GM12892 (cell line): ENCODE measurements at regions not wholly inside any gene's neighbourhood (a gene's known extent, or its start where the extent isn't known, plus 50 kb on each side); places are given as distances from the start of the nearest gene placed in this dataset.
"Not testable (repeated sequence)": the region's sequence is repeated elsewhere in the genome, so short reads cannot be mapped to it uniquely, and the experiment has no call there.

Experiments used
- DNase-seq: peaks from one replicate; pipeline ENCODE4 v3.0.0; 2011; ENCODE audit not compliant: insufficient read length
- FAIRE-seq: peaks from 2 replicates; lab custom pipeline; 2011; peaks lifted over from hg19 to GRCh38; lab: Jason Lieb, UNC
- POLR2A ChIP-seq: IDR thresholded peaks from 2 replicates; pipeline ENCODE4 v1.6.1; 2011; ENCODE audit warnings: low read depth, low read length, control low read depth
- POLR2AphosphoS5 ChIP-seq: IDR thresholded peaks from 2 replicates; pipeline ENCODE4 v1.6.1; 2011; ENCODE audit warnings: low read depth, low read length, control low read depth
- TAF1 ChIP-seq: IDR thresholded peaks from 2 replicates; pipeline ENCODE4 v1.6.1; 2011; ENCODE audit warnings: low read depth, mild to moderate bottlenecking, control low read depth, low read length, borderline replicate concordance

- FAIRE-seq, result peak; percentile 46
- TF ChIP-seq TAF1 (no peak), POLR2AphosphoS5 (no peak), POLR2A (no peak)
- DNase-seq, result no peak
Observed at GRCh38 chr10:90988802-90989201, 67.9 kb upstream of the ANKRD1 start.

- FAIRE-seq, result peak; percentile 42
- DNase-seq, result no peak
- TF ChIP-seq POLR2AphosphoS5 (no peak), POLR2A (no peak), TAF1 (no peak)
Observed at GRCh38 chr10:90989378-90989777, 68.5 kb upstream of the ANKRD1 start.

GRCh38 chr10:90992462-90992861 lies 71.6 kb upstream of the ANKRD1 start:
- TF ChIP-seq TAF1, result no peak
- TF ChIP-seq POLR2A, result no peak
- no peak for TF ChIP-seq POLR2AphosphoS5
- DNase-seq (no peak), FAIRE-seq (no peak)

DNA sequence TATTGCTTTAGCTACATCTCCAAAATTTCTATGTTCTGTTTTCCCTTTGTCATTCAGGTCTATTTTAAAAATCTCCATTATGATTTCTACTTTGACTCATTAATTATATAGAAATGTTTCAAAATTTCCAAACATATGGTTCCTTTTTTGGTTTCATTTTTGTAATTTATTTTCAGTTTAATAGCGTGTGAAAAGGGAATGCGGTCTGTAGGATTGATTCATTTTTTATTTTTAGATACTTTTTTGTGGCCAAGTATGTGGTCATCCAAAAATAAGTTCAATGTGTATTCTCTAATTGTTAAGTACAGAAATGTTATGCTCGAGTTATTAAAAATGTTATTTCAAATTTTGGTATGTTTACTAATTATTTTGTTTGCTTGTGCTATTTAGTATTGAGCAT lies 72.5 kb upstream of the ANKRD1 start:
- DNase-seq (no peak), FAIRE-seq (no peak)
- TF ChIP-seq POLR2A (no peak), TAF1 (no peak)

GRCh38 chr10:90997670-90998069 lies 76.8 kb upstream of the ANKRD1 start:
- DNase-seq (no peak), FAIRE-seq (peak; percentile 79)
- TF ChIP-seq TAF1 (no peak), POLR2AphosphoS5 (no peak), POLR2A (no peak)

DNA sequence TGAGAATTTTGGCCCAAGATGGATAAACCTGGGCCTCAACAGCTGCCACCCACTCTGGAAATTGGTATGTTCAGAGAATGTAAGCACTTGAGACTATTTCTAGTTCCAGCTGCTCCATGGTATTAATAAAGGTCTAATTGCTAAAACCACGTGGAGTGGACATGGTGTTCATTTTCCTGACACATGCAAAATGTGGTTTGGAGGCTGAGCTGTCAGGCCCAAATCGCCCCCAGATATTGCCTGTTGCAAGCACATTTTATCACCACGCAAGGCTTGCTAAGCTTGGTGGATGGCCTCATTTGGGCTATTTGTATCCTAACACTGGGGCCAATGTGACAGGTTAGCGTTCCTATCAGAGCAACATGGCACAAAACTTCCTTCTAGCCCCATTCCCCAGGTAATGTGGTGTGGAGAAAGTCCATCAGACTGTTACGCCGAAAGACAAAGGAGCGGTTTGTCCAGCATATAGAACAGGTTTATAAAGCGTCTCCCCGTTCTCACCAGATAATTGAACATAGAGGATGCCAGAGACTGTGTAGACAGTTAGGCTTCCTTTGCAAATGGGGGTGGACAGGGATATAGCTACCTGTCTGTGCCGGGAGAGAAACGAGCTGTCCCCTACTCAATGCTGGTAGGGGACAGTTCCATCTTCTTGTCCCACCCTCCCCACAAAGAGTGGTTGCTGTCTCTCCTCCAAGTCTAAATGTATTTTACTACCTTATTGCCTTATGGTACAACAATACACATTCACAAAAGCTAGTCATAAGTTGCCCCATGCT lies 78.0 kb upstream of the ANKRD1 start:
- DNase-seq (no peak), FAIRE-seq (peak; percentile 93)
- TF ChIP-seq POLR2A (peak; percentile 41; the same call in 1 of the 2 replicates), POLR2AphosphoS5 (peak; percentile 29; the same call in 1 of the 2 replicates), TAF1 (no peak)

DNA sequence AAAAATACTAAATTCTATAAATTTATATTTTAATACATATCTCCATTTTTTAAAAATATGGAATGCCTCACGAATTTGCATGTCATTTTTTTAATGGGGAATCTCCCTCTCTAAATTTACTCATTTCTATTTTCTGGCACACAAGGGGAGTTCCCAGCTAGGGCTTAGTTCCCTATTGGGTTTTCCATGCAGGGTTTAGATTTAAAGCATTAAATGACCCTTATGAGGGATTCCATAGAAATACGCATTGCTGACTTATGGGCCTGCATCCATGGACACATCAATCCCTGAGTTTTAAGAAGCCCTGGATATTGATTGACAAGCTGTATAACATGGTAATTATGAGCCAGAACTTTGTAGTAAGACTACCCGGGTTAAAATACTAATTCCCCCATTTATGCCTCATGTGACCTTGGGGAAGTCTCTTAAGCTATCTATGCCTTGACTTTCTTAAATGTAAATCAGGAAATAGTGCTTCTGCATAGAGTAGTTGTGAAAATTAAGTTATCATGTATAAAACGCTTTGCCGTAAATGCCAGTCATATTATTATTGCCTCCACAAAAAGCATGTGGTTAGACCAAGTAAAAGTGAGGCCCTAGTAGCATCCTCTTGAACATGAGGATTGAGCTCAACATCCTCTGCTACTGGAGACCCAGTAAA lies 78.8 kb upstream of the ANKRD1 start:
- FAIRE-seq, result peak; percentile 56
- no peak for TF ChIP-seq POLR2A
- no peak for TF ChIP-seq TAF1
- TF ChIP-seq POLR2AphosphoS5, result no peak
- DNase-seq, result no peak

DNA sequence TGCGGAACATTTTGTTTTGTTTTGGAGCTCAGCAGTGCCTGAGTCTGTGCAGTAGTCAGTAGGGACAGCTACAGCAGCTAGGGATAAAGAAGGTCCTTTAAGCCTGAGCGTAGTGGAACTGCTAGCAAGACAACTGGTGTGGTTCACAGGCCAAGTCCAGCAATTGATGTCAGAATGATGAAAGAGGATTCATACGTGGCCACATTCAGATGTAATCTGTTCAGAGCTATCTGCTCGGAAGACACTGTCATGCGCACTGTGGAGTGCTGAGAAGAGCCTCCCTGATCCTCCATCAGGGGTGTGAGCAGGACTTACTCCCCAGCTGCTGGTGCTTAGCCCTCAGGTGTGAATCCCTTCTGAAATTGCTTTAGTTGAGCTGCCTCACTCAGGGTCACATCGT lies 79.6 kb upstream of the ANKRD1 start:
- peak; percentile 46 for FAIRE-seq
- DNase-seq, result no peak
- no peak for TF ChIP-seq POLR2A
- no peak for TF ChIP-seq POLR2AphosphoS5
- no peak for TF ChIP-seq TAF1

GRCh38 chr10:91000985-91001384 lies 80.1 kb upstream of the ANKRD1 start:
- DNase-seq (no peak), FAIRE-seq (peak; percentile 38)
- no peak for TF ChIP-seq POLR2A
- no peak for TF ChIP-seq TAF1
- TF ChIP-seq POLR2AphosphoS5, result no peak

- no peak for DNase-seq
- no peak for TF ChIP-seq POLR2AphosphoS5
- FAIRE-seq, result no peak
Observed at GRCh38 chr10:91002656-91003055, 81.8 kb upstream of the ANKRD1 start.

- FAIRE-seq, DNase-seq: not testable (repeated sequence)
Observed at GRCh38 chr10:91003379-91003778, 82.5 kb upstream of the ANKRD1 start.

- FAIRE-seq, DNase-seq: not testable (repeated sequence)
Observed at GRCh38 chr10:91005276-91005675, 84.4 kb upstream of the ANKRD1 start.

GRCh38 chr10:91006001-91006751 lies 85.3 kb upstream of the ANKRD1 start:
- TF ChIP-seq TAF1, result no peak
- TF ChIP-seq POLR2AphosphoS5, result no peak
- DNase-seq (no peak), FAIRE-seq (peak; percentile 94)
